Stomach (tissue), 8 donors: ENCODE measurements at regions not wholly inside any gene's neighbourhood (a gene's known extent, or its start where the extent isn't known, plus 50 kb on each side); places are given as distances from the start of the nearest gene placed in this dataset.
"Not testable (repeated sequence)": the region's sequence is repeated elsewhere in the genome, so short reads cannot be mapped to it uniquely, and the experiment has no call there.

ENCODE experiments used
- DNase-seq, 2 donors: peaks; one replicate each; pipeline versions ENCODE4 v3.0.0 to v3.0.0-alpha.2; 2013 to 2019
- H3K27ac ChIP-seq, 5 donors: fragments of 200-600 bp in 4 of 5; sonication (generic) in 4 of 5; one replicate each; pipeline ENCODE4 v1.5.1; 2013 to 2019; ENCODE audit warnings: mild to moderate bottlenecking in 1 of 5, moderate library complexity in 1 of 5
- H3K27me3 ChIP-seq, 3 donors: fragments of 200-600 bp; sonication (generic); one replicate each; pipeline ENCODE4 v1.5.1; 2017 to 2019; ENCODE audit warnings: mixed run types in 1 of 3
- H3K36me3 ChIP-seq, 4 donors: fragments of 200-600 bp; sonication (generic); 1 replicate in 3 of 4; 2 replicates in 1 of 4; pipeline ENCODE4 v1.5.1; 2016 to 2019
- H3K4me1 ChIP-seq, 4 donors: fragments of 200-600 bp; sonication (generic); one replicate each; pipeline ENCODE4 v1.5.1; 2016 to 2019
- H3K4me3 ChIP-seq, 4 donors: fragments of 200-600 bp; sonication (generic) in 3 of 4; one replicate each; pipeline ENCODE4 v1.5.1; 2016 to 2019; ENCODE audit warnings: mild to moderate bottlenecking in 1 of 4
- H3K9me3 ChIP-seq, 4 donors: fragments of 200-600 bp; sonication (generic); one replicate each; pipeline ENCODE4 v1.5.1; 2016 to 2019
- EP300 ChIP-seq: sonication (generic); formaldehyde crosslinking; IDR thresholded peaks from one replicate; pipeline ENCODE4 v1.6.1; 2017; ENCODE audit warnings: antibody characterized with exemption
- POLR2A ChIP-seq, 4 donors: fragments of 450-650 bp; IDR thresholded peaks; one replicate each; pipeline ENCODE4 v1.6.1; 2016; ENCODE audit warnings: antibody characterized with exemption in 4 of 4, control low read depth in 2 of 4, mild to moderate bottlenecking in 1 of 4, moderate library complexity in 1 of 4
- POLR2AphosphoS5 ChIP-seq, 3 donors: sonication (generic); formaldehyde crosslinking; IDR thresholded peaks; one replicate each; pipeline ENCODE4 v1.6.1; 2016; ENCODE audit warnings: antibody characterized with exemption in 3 of 3
- WGBS, 5 donors: extraction: QIAGEN DNeasy Blood & Tissue Kit in 3 of 5; methylation state at CpG; one replicate each; pipeline versions ENCODE4 v1.1.5 to v1.1.7; 2013 to 2018; 5-methylcytosine and 5-hydroxymethylcytosine counted together
- intact Hi-C: fragments of 100-400 bp; cut with DNase I; formaldehyde crosslinking; loops from one replicate; pipeline ENCODE4 v1.15.1; 2023; ENCODE audit warnings: low total_unique reads
- TF ChIP-seq, protein P1 (sequence below), 7 experiments: fragments of 450-650 bp in 4 of 7; fragments of 200-600 bp in 3 of 7; sonication (generic) in 3 of 7; IDR thresholded peaks; one replicate each; pipeline ENCODE4 v1.5.1; 2016 to 2019; ENCODE audit warnings: antibody characterized with exemption in 7 of 7, control low read depth in 2 of 7, mild to moderate bottlenecking in 1 of 7
- donor health status: healthy with polysubstance abuse.
- donor health status: Bipolar disorder and iron deficiency.
- donor health status: healthy.

DNA sequence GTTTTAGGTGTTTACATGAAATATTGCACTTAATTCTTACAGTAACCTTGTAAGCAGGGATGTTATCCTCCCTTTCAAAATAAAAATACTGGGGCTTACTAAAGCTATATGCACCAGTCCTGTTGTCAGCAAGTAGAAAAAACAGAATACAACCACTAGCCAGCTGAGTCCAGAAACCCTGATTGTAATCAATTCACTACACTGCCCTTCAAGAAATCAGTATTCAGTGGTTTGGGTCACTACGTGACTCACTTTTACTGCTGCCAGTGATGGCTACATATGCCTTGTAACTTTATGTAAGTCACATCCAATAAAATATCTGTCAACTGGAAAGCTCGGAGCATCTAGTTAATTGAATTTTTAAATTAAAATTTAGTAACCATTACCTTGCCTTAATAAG lies 376.3 kb upstream of the DEPDC1 start:
- TF ChIP-seq, protein P1, sequence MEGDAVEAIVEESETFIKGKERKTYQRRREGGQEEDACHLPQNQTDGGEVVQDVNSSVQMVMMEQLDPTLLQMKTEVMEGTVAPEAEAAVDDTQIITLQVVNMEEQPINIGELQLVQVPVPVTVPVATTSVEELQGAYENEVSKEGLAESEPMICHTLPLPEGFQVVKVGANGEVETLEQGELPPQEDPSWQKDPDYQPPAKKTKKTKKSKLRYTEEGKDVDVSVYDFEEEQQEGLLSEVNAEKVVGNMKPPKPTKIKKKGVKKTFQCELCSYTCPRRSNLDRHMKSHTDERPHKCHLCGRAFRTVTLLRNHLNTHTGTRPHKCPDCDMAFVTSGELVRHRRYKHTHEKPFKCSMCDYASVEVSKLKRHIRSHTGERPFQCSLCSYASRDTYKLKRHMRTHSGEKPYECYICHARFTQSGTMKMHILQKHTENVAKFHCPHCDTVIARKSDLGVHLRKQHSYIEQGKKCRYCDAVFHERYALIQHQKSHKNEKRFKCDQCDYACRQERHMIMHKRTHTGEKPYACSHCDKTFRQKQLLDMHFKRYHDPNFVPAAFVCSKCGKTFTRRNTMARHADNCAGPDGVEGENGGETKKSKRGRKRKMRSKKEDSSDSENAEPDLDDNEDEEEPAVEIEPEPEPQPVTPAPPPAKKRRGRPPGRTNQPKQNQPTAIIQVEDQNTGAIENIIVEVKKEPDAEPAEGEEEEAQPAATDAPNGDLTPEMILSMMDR (IDR thresholded peaks at IDR 0.05): no peak
- TF ChIP-seq POLR2AphosphoS5 (IDR thresholded peaks at IDR 0.05): no peak
- TF ChIP-seq EP300: no peak
- no peak for TF ChIP-seq POLR2A (IDR thresholded peaks at IDR 0.05)
- H3K27ac ChIP-seq: no peak overlapping the region
- H3K36me3 ChIP-seq: no peaks in the 10 kb centered on the region
- no peaks in the 10 kb centered on the region for H3K4me1 ChIP-seq
- no peak for DNase-seq
- no peaks in the 10 kb centered on the region for H3K27me3 ChIP-seq
- WGBS, 5 donors: 70 to 83% (median 76%) methylated on average over 2 of the region's 2 CpGs
- no peak overlapping the region for H3K4me3 ChIP-seq
- peaks cover 0 to 9% (median 8%) of the 10 kb centered on the region in 4 donors for H3K9me3 ChIP-seq
- intact Hi-C loops: no loop called here

DNA sequence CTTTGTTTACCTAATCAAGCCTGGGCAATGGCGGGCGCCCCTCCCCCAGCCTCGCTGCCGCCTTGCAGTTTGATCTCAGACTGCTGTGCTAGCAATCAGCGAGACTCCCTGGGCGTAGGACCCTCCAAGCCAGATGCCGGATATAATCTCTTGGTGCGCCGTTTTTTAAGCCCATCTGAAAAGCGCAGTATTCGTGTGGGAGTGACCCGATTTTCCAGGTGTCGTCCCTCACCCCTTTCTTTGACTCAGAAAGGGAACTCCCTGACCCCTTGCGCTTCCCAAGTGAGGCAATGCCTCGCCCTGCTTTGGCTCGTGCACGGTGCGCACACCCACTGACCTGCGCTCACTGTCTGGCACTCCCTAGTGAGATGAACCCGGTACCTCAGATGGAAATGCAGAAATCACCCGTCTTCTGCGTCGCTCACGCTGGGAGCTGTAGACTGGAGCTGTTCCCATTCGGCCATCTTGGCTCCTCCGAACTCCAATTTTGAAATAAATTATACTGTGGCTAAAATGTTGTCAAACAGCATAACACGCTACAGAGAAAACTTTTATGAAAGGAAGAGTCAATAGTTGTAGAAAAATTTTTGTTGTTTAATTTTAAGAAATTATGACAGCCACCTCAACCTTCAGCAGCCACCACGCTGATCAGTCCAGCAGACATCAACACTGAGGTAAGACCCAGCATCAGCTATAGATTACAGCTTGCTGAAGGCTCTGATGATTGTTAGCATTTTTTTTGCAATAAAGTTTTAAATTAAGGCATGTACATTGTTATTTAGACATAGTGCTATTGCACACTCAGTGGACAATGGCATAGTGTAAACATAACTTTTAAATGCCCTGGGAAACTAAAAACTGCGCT lies 384.7 kb upstream of the DEPDC1 start:
- WGBS, 5 donors: 81 to 87% (median 82%) methylated on average over 25 to 28 of the region's 29 CpGs
- intact Hi-C loops, H3K27ac ChIP-seq, H3K4me3 ChIP-seq, H3K4me1 ChIP-seq, H3K9me3 ChIP-seq, H3K27me3 ChIP-seq, H3K36me3 ChIP-seq, DNase-seq: not testable (repeated sequence)

DNA sequence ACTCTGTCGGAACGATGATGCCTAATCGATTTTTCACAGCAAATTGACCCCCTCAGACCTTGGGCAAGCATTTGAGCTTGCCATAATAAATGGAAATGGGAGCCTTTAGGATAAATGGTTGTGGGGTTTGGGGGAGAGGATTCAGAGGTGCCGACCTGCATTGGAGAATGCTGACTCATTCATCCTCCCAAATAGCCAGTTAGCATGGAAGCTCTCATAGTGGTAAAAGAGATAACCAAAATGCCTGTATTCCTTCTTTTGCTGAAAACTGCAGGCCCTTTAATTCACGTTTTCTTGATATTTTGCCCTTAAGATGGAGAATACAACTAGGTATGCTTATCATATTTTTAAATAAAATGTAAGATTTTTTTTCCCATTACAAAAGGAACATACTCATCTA lies 392.6 kb upstream of the DEPDC1 start:
- TF ChIP-seq, protein P1 (IDR thresholded peaks at IDR 0.05): no peak
- TF ChIP-seq EP300 (no peak), POLR2AphosphoS5 (IDR thresholded peaks at IDR 0.05) (no peak), POLR2A (IDR thresholded peaks at IDR 0.05) (no peak)
- intact Hi-C loops: no loop called here
- 72 to 78% (median 75%) methylated on average over 5 of the region's 5 CpGs for WGBS, 5 donors

DNA sequence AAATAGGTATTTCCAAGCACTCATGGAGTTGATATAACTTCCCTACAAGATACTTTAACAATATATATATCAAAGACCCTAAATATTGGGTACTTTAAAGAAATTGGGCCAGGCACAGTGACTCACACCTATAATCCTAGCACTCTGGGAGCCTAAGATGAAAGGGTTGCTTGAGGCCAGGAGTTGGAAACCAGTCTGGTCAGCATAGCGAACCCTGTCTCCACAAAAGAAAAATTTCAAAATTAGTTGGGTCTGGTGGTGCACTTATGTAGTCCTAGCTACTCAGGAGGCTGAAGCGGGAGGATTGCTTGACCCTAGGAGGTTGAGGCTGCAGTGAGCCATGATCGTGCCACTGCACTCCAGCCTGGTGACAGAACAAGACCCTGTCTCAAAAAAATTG lies 393.9 kb upstream of the DEPDC1 start:
- no peak for DNase-seq
- Histone ChIP-seq H3K4me3 (no peak overlapping the region), H3K9me3 (no peaks in the 10 kb centered on the region), H3K27me3 (no peaks in the 10 kb centered on the region), H3K36me3 (no peaks in the 10 kb centered on the region), H3K4me1 (no peaks in the 10 kb centered on the region), H3K27ac (no peak overlapping the region)
- intact Hi-C loops: no loop called here
- WGBS, 5 donors: 80 to 90% (median 80%) methylated on average over 3 of the region's 3 CpGs
- TF ChIP-seq POLR2AphosphoS5 (IDR thresholded peaks at IDR 0.05): no peak

More for the DNA sequence above, 392.6 kb upstream of the DEPDC1 start:
- Histone ChIP-seq H3K9me3 (no peaks in the 10 kb centered on the region), H3K27me3 (no peaks in the 10 kb centered on the region), H3K36me3 (no peaks in the 10 kb centered on the region), H3K4me1 (no peaks in the 10 kb centered on the region), H3K27ac (no peak overlapping the region), H3K4me3 (no peak overlapping the region)
- no peak for DNase-seq

DNA sequence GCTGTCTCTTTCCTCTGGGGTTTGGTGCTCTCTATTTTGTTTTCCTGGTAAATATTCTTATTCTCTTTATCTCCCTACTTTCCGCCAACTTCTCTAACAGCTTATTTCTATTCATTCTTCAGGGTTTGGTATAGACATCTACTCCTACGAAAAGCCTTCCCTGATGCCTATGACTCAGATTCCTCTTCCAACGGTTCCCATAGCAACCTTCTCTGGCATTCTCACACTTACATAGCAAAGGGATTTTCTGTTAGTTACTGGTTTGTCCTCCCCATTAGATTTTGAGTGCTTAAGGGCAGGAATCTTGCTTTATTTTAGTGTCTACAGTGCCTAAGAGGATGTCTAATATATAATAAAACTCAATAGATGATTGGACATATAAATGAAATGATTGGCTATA lies 407.6 kb upstream of the DEPDC1 start:
- no peak for TF ChIP-seq POLR2A (IDR thresholded peaks at IDR 0.05)
- TF ChIP-seq, protein P1 (IDR thresholded peaks at IDR 0.05): no peak
- no peak for TF ChIP-seq POLR2AphosphoS5 (IDR thresholded peaks at IDR 0.05)
- no peak for TF ChIP-seq EP300
- H3K27ac ChIP-seq: no peak overlapping the region
- H3K4me1 ChIP-seq: no peaks in the 10 kb centered on the region
- 65 to 79% (median 73%) methylated on average over 3 of the region's 3 CpGs for WGBS, 5 donors
- no peak for DNase-seq
- no peak overlapping the region for H3K4me3 ChIP-seq
- intact Hi-C loops: no loop called here
- peaks cover 0 to 6% (median 2%) of the 10 kb centered on the region in 4 donors for H3K9me3 ChIP-seq
- H3K27me3 ChIP-seq: no peaks in the 10 kb centered on the region
- no peaks in the 10 kb centered on the region for H3K36me3 ChIP-seq
